Left renal cortex interstitium (tissue), 4 donors: ENCODE measurements at regions not wholly inside any gene's neighbourhood (a gene's known extent, or its start where the extent isn't known, plus 50 kb on each side); places are given as distances from the start of the nearest gene placed in this dataset.

Source experiments
- DNase-seq, 4 donors: peaks; one replicate each; pipeline ENCODE4 v3.0.0-alpha.2; 2013; ENCODE audit warnings: low read depth in 4 of 4, low spot score in 2 of 4, missing footprints in 1 of 4

DNA sequence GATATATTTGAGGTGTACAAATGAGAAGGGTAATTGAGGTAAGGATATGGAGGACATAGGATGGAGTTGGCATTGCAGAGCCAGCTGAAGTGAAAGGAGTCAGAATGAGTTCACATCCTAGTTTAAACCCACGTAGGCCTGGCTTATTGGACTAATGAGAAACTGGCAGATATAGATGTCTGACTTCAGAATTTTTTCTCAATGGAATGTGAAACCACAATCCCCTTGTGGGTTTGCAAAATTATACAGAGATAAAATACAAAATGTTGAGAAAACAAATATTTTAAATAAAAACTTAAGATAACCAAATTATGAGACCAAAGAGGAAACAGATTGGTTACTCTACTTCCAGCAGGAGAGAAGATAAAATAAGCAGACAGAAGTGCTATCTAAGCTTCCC is 277.4 kb upstream of the LRRC7 start:
- no peak for DNase-seq

DNA sequence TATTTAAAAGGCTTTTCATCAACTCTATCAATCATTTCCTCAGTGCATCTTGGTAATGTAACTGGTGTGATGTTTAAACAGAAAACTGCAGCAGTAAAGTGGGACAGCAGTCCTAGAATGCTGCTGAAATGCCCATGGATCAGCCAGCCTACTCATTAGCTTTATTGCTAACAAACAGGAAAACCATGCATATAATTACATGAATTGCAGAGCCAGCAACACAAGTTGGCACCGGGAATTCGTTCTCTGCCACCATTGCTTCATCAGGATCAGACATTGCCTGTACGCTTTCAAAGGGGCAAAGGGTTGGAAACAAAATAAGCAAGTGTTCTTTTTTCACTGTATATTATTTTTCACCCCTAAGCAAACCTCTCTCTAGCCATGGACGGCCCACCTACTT is 276.2 kb upstream of the LRRC7 start:
- DNase-seq = no peak

DNA sequence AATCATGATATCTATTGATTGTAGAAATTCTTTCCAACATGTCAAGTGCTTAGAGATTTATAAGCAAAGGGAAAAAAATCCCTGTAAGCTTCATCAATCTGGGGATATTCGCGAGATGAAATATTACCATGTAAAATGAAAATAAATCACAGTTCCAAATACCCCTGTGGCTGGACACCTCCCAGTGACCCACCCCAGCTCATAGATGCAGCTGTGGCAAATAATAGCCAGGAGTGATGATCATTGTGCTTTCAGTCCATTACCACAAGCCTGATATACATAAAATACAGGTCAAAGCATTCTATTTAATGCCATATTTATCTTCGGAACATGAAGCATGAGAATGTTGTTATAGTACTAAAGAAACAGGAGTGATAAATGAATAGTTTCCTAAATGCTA is 274.9 kb upstream of the LRRC7 start:
- no peak for DNase-seq

DNA sequence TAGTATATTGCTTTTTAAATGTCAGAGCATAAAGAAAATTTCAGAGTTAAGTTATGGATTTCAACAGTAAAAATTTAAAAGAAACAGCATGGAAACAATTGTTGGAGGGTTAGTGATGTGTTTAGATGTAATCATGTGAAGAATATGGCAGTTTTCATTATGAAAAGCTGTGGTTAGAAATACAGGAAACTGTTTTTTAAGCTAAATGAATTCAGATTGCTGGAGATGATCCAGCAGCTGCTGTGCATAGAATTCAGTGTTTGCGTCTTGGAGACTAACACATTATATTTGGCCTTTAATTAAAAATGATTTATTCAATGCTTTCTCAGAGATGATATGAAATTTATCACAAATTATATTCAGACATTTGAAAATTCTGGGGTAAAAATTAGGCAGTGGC is 273.6 kb upstream of the LRRC7 start:
- DNase-seq = no peak

DNA sequence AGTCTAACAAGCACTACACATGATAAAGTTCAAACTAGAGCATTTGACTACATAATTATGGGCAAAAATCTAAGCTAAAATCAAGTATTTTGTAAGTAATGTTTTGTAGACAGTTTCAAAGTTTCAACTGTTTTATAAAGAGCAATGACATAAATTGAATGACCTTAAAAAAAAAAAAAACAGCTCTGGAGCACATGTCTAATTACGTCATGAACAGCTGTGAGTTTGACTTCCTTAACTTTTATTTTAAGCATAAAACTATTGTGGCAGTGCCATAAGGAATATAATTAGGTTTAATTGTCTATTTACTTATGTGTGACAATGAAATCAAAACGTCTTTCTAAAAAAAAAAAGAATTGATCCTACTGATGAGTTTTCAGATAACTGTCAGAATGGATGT is 272.5 kb upstream of the LRRC7 start:
- no peak for DNase-seq

DNA sequence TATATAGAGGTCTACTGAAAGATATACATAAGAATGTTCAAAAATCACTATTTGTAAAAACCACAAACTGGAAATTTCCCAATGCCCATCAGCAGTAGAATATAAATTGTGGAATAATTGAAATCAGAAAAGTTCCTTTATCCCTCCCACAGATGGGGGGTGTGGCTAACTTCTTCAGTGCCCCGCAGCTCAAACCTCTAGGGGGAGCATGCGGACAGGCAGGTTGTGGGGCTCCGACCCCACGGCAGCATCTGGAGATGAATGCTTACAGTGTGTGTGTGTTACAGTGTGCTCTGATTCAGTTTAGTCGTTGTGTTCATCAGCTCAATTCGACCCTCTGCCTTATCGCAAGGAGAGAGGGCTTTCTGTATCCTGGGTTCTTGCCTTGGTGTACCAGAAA is 262.1 kb upstream of the LRRC7 start:
- DNase-seq = no peak

DNA sequence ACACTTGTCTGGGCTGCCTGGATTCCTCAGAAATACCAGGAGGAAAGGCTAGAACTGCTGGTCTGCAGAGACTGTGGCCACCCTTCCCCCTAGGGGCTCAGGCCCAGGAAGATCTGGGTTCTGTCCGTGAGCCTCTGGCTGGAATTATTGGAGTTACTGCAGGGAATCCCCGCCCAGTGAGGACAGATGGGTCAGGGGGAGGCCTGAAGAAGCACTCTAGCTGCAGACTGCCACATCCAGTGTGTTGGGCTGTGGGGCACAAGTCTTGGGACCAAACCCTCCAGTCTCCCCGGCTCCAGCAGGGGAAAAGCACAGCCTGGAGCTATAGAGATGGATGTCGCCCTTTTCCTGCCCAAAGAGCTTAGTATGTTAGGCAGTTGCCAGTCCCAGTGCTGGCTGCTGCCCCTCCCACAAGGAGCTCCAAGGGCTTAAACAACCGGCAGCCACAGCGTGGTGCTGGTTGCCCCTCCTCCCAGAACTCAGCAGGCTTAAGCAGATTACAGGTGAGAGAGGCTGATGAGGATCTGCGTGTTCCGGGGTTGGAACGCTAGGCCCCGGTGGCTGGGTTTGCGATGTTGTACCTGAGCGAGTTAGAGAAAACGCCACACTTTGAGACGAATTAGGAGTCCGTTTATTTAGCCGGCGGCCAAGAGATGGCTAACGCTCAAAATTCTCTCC is 255.5 kb upstream of the LRRC7 start:
- DNase-seq = no peak

DNA sequence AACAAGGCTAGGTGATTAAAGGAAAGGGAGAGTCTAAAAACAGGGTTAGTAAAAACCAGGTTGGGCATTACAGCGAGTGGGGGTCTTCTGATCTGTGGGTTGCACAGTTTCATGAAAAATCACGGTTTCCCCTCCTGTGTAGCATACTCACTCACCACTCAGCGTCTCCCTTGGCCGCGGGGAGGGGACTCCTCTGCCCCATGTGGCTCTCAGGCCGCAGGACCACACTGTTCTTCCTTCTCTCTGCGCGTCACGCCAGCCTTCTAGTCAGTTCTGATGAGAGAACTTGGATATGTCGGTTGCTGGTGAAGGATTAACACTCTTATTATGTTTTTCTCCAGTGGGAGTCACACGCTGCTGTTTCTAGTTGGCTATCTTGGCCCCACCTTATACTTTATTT is 254.6 kb upstream of the LRRC7 start:
- DNase-seq = no peak

DNA sequence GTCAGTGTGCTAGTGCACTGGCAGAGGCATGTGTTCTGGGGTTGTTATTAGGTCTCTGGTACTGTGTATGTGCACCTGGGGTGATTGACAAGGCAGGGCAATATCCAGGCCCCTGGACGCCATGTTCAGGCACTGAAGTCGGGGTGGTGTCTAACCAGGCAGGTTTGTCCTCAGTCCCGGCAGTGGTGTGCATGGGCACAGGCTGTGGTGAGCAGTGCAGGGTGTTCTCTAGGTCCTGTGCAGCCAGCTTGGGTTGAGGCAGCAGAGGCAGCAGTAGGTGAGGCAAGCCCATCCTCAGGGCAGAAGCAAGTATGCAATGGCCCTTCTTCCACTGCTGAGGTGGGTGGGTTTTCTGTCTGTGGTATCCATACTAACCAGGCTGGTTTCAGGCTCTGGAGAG is 252.3 kb upstream of the LRRC7 start:
- DNase-seq = no peak

DNA sequence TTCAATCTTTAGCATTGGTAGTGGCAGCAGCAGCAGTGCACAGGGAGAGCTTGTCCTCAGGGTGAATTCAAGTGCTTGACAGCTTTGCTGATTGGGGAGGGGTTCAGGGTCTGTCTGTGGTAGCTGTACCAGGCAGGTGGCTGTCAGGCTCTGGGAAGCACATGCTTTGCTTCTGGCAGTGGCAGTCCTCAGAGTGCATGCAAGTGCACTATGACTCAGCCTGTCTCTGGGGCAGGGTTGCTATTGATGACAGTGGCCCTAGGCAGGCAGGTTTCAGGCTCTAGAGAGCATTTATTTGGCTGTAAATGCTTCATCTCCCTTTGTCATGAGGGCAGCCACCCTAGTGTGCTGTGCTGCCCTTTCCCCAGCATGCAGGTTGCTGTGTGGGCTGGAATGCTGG is 251.9 kb upstream of the LRRC7 start:
- DNase-seq = no peak

DNA sequence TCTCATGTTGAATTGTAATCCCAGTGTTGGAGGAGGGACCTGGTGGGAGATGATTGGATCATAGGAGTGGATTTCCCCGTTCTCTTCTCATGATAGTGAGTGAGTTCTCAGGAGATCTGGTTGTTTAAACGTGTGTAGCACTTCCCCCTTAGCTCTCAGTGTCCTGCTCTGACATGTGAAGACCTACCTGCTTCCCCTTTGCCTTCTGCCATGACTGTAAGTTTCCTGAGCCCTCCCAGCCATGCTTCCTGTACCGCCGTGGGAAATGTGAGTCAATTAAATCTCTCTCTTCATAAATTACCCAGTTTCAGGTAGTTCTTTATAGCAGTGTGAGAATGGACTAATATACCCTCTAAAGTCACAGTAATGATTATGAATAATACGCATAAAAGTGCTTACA is 248.4 kb upstream of the LRRC7 start:
- no peak for DNase-seq

DNA sequence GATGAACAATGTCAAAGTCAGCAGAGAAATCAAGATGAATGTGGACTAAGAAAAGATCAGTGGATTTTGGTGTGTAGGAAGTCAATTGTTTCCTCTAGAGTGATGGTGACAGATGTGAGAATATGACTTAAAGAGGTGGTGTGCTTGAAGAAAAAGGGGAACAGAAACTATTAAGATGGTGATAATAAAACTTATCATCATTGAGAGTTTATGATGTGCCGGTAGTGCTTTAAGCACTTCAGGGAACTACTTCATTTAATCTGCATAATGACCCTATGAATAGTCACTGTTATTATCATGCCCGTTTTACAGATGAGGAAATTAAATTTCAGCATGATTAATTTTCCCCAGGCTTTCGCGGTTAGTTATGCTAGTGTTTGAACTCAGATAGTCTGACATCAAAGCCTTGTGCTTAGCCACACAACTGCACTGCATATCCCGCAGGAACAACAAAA is 246.9 kb upstream of the LRRC7 start:
- DNase-seq = no peak

DNA sequence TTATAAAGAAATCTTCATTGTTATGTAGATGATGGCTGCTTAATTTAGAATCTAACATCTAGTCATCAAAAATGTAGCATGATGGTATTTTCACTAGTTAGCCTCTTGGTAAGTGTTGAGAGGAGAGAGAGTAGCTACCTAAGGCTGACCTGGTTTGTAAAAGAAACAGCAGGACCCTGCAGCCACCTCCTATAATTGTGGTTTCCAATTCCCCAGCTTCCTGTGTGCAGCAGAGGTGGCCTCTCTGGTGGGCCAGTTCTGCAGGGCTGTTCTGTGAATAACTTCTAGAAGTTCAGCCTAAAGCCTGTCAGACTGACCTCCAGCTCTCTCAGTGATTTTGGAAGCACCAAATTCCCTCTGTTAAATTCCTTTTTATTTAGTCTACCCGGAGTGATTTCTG is 246.4 kb upstream of the LRRC7 start:
- no peak for DNase-seq

DNA sequence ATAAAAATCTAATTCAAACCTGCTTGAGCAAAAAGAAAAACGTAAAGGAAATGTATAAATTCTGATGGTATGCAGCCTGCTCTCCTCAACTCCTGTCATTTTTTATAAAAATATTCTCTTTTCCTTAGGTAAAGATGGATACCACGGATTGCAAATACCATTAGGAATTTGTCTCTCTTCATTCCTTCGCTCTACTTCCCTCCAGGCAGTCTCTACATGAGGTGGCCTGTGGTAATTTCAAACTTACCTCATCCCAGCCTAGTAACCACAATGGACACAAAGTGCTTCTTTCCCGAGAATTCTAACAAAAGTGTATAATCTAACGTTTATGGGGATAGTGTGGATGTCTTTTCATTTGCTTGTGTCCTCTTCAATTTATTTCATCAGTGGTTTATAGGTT is 239.5 kb upstream of the LRRC7 start:
- DNase-seq = no peak

DNA sequence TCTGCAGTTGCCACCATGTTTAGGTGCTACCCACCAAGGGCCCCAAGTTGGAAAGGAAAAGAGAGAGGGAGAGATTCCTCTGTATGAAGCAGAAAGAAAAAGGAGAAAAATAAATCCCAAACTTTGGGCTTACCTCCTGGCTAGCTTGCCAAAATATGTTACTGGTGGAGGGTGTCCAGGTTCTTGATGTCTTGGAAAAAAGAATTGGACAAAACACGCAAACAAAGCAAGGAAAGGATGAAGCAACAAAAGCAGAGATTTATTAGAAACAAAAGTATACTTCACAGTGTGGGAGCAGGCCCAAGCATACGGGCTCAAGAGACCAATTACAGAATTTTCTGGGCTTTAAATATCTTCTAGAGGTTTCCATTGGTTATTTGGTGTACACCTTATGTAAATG is 204.5 kb upstream of the LRRC7 start:
- no peak for DNase-seq

DNA sequence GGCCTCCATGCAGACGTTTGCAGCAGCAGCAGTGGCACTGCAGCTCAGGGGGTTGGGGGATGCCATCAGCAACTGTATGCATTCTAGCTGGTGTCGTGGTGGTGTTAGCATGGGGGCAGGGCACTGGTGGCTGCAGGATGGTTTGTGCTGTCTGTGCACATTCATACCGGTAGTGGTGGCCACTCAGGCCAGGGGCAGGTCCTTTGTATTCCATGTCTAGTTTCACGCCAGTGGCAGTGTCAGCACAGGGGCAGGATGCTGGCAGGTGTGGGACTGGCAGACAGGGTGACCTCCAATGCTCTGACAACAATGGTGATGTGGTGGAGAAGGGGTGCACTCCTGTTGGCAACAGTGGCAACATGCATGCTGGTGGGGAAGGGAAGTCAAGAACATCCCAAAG is 194.2 kb upstream of the LRRC7 start:
- no peak for DNase-seq

DNA sequence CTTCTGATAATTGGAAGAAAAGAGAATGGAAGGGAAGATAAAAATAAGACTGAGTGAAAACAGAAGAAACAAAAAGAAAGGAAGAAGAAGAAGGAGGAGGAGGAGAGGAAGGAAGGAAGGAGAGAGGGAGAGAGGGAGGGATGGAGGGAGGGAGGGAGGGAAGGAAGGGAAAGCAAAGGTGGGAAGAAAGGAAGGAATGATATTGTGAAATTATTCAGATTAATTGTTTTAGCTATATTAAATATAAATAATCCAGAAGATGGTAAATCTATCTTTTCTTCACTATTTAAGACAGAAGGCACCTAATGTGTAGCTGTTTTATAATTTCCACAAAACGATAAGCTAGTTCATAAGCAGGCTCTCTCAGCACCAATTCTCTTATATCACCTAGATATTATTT is 191.3 kb upstream of the LRRC7 start:
- DNase-seq = no peak

DNA sequence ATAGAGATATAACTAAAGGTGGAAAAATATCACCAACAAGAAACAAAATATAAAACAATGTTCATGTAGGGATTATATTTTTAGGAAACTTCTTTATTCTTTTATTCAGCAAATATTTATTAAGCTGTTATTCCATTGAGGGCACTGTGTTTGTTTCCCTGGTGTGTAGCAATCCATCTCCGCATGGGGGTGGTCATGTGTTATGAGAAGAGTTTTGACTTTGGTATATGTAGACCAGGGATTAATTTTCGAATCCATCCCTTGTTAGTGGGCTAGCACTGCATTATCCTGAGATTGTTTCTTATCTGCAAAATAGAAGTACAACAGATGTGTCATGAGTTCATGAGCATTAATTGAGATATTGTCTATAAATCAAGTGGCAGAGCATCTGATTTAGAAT is 190.2 kb upstream of the LRRC7 start:
- no peak for DNase-seq

DNA sequence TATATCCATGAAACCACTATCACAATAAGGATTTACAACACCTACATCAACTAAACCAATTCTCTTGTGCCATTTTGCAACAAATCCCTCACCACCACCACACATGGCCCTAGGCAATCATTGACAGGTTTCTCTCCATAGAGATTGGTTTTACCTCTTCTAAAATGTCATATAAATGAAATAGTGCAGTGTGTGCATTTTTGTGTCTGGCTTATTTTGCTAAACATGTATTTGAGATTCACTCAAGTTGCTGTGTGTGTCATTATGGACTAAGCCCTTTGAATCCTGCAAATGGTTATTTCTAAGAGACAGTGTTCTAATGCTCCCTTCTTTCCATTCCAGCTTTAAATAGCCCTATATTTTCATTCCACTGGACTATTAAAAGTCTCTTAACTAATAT is 179.7 kb upstream of the LRRC7 start:
- DNase-seq = no peak

DNA sequence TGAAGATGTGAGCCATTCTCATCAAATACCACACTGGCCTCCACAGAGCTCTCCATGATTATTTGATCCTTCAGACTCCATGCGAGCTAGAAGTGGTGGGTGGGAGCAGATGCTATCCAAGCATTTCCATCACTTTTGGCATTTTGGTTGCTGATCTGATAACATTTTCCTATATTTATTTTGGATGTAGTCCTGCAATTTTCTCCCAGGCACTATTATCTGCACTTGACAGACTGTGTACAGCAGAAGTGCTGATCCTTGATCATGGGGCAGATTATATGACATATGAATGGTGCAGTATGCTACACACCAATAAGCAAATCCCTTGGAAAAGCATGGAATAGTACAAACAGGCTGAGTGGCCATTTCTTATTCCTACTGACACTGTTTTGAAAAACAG is 167.6 kb upstream of the LRRC7 start:
- no peak for DNase-seq

DNA sequence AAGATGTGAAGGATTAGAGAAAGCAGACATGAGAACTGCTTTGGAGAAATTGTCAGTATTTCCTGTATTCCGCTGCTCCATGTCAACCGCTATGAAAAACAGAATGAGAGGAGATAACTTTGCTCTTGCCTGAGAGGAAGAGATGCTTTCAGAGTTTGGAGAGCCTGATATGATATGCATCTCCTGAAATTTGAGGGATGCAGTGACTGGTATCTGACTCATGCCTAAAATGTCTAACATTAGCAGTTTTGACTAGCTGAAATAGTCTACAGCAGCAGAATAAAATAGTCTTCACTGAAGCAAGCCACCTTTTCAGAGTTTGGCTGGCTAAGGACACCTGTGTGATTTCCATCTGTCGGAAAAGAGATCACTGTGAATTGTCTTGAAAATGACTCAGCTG is 165.8 kb upstream of the LRRC7 start:
- DNase-seq = no peak

DNA sequence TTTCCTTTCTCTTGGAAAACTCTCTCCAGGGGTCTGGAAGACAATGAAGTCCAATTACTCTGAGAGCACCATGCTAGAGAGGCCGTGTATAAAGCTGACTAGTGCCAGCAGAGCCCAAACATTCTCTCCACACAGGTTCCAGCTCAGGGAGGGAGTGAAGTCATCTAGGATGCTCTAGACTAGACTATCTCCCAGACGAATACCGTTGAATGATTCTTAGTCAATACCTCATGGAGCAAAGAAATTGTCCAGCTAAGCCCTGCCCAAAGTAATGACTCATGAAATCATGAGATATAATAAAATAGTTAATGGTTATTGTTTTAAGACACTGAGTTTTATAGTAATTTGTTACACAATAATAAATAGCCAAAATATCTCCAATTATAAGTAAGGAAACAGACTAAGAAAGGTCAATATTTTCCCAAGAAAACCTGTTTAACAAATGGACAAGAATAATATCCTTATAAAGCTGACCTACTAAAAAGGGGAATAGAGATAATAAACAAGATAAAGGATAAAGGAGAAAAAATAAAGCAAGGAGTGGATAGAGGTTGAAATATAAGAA is 163.9 kb upstream of the LRRC7 start:
- DNase-seq = no peak

DNA sequence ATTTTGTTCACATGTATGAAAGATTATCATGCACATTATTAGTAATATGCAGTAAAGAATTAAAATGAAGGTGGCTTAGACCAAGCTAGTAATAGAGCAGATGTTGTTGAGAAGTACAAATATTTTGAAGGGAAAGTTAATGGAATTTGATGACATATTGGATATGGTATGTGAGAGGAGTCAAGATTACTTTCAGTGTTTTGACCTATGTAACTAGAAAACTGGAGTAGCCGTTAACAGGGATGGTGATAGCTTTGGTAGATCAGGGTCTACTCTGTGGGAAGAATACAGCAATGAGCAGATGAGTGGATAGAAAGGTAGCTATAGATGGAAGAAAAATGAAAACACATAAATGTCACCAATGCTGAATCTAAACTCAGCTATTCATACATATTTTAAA is 163.2 kb upstream of the LRRC7 start:
- no peak for DNase-seq
